GM10248 (cell line): ENCODE measurements at regions not wholly inside any gene's neighbourhood (a gene's known extent, or its start where the extent isn't known, plus 50 kb on each side); places are given as distances from the start of the nearest gene placed in this dataset.
"Not testable (repeated sequence)": the region's sequence is repeated elsewhere in the genome, so short reads cannot be mapped to it uniquely, and the experiment has no call there.

Source experiments
- CTCF ChIA-PET: fragments of 300-600 bp; sonication (Branson Sonifier 250); formaldehyde crosslinking; extraction: SDS; loops from one replicate; lab custom pipeline; 2021; ENCODE audit warnings: antibody characterized with exemption; lab: Yijun Ruan, JAX
- POLR2A ChIA-PET: fragments of 350-650 bp; sonication (Branson Sonifier 250); formaldehyde crosslinking; extraction: SDS; loops from one replicate; lab custom pipeline; 2020; ENCODE audit warnings: antibody characterized with exemption; lab: Yijun Ruan, JAX
- DNase-seq: peaks from one replicate; pipeline ENCODE4 v3.0.0; 2012; ENCODE audit errors: extremely low spot score
- TF ChIP-seq, protein P1 (sequence below): IDR thresholded peaks from 2 replicates; pipeline ENCODE4 v1.5.1; 2012; ENCODE audit warnings: mild to moderate bottlenecking, low read depth; ENCODE audit errors: extremely low read depth, missing control alignments, control extremely low read depth

DNA sequence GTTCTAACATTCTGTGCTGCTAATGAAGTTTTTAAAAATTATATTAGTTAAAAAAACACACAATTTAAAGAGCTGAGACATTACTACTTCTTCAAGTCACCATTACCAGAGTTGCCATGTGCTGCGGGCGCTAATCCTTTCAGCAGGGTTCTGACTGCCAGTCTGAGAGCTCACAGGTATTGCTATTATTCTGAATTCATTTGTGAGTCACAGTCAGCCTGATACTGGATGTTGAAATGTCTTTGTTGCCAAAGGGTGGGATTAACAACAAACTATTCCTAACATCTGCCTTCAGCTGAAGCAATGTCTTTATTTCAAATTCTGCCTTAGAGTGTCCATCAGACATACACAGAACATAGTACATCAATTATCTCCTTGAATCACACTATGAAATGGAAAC lies 197.1 kb upstream of the FGF13 start:
- ChIA-PET CTCF (no interaction called here), POLR2A (no interaction called here)
- TF ChIP-seq, protein P1, sequence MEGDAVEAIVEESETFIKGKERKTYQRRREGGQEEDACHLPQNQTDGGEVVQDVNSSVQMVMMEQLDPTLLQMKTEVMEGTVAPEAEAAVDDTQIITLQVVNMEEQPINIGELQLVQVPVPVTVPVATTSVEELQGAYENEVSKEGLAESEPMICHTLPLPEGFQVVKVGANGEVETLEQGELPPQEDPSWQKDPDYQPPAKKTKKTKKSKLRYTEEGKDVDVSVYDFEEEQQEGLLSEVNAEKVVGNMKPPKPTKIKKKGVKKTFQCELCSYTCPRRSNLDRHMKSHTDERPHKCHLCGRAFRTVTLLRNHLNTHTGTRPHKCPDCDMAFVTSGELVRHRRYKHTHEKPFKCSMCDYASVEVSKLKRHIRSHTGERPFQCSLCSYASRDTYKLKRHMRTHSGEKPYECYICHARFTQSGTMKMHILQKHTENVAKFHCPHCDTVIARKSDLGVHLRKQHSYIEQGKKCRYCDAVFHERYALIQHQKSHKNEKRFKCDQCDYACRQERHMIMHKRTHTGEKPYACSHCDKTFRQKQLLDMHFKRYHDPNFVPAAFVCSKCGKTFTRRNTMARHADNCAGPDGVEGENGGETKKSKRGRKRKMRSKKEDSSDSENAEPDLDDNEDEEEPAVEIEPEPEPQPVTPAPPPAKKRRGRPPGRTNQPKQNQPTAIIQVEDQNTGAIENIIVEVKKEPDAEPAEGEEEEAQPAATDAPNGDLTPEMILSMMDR, result no peak
- DNase-seq, result no peak

DNA sequence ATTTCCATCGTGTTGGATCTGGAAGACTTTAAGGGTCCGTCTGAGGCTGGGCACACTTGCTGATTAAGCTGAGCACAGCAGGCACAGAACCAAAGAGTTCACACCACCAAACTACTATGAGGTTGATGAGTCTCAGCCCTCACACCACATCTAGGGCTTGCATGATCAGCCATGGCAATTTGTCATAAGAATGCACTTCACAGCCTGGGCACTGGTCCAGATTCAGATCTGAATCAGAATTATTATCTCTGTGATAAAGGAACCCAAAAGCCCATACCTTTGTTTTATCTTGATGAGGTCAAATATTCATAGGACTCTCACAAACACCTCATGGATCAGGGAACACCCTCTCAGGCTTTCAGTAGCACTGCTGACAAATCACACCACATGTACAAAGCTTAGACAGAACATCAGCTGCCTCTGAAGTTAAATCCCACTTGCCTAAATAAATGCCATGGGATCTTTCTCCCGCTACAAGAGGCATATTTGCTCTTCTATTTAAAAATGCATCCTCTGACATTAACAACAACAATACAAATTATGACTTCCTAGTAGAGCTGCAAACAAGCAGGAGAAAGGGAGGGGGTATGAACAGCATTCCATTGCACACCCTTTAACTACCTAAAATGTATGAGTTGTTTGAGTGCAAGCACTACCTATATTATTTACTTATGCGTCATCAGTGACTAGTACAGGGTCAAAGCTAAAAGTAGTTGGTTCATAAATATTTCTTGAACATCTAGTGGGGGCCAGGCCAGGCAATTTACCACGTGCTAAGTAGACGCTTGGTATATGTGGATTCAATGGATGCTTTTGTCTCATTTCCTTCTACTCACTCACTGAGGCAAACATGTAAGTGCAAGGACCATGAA lies 186.3 kb upstream of the FGF13 start:
- TF ChIP-seq, protein P1, result no peak
- DNase-seq, result no peak
- POLR2A ChIA-PET, result no interaction called here
- CTCF ChIA-PET, result no interaction called here

DNA sequence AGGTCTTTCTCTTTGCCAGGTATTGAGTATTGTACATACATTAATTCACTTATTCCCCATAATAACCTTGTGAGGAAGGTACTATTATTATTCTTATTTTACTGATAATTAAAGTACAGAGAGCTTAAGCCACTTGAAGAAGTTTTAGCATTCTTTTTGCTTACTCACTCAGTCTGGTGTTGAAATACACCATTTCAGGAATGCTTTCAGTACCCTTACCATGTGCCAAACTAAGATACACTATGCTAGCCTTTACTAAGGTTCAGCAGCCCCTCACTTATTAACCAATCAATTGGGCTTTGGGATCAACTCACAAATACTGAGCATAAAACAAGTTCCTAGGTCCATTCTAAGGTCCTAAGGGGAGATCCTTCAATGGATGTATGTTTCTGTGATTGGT lies 179.0 kb upstream of the FGF13 start:
- ChIA-PET POLR2A (no interaction called here), CTCF (no interaction called here)
- TF ChIP-seq, protein P1, result no peak
- no peak for DNase-seq

DNA sequence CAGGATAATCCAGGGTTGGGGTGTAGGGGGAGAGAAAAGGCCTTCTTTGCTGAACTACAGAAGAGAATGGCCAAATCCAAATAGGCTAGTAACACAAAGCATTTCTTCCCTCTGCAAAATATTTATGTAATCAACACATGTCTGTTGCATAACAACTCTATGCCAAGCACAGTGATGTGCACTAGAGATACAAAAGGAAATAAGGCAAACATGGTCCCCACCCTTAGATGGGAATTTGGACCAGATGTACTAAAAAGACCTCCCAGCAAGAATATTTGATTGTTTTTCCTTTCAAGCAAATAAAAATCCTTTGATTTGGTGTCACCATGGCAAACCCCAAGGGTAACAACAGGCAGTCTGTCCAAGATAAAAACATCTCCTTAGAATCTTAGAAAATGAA lies 177.6 kb upstream of the FGF13 start:
- CTCF ChIA-PET, result no interaction called here
- no peak for DNase-seq
- POLR2A ChIA-PET, result no interaction called here
- TF ChIP-seq, protein P1, result no peak

GRCh38 chrX:138886769-138887168 lies 175.3 kb upstream of the FGF13 start:
- DNase-seq, result no peak
- ChIA-PET CTCF (no interaction called here), POLR2A (no interaction called here)
- TF ChIP-seq, protein P1, result no peak

DNA sequence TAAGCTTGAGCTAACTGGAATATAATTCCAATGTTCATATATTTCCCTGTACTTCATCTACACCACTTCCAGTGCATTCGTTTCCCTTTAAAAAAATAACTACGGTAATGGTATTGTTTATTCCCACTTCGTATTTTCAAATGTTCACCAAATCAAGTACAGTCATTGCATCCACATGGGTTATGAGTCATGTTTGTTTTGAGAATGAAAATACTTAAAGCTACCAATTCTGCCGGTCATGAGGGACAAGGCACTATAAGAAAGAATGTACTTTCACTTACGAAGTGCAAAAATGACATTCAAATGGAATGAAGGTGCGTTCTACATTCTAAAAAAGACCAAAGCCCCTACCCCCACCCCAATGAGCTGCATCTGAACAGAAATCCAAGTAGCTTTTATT lies 174.4 kb upstream of the FGF13 start:
- ChIA-PET CTCF (no interaction called here), POLR2A (no interaction called here)
- DNase-seq, result no peak
- TF ChIP-seq, protein P1, result no peak

GRCh38 chrX:138880293-138880692 lies 168.8 kb upstream of the FGF13 start:
- CTCF ChIA-PET, POLR2A ChIA-PET, DNase-seq: not testable (repeated sequence)
